IPS-18a (cell line): ENCODE measurements at regions not wholly inside any gene's neighbourhood (a gene's known extent, or its start where the extent isn't known, plus 50 kb on each side); places are given as distances from the start of the nearest gene placed in this dataset.

Experiments
- H3K27ac ChIP-seq: one replicate; pipeline ENCODE4 v1.5.1; 2013; ENCODE audit warnings: low read length
- H3K27me3 ChIP-seq: one replicate; pipeline ENCODE4 v1.6.1; 2013; ENCODE audit warnings: mild to moderate bottlenecking, low read length; ENCODE audit not compliant: control insufficient read depth, insufficient read depth
- H3K36me3 ChIP-seq: one replicate; pipeline ENCODE4 v1.6.1; 2013; ENCODE audit warnings: low read depth, low read length; ENCODE audit not compliant: control insufficient read depth
- H3K4me1 ChIP-seq: one replicate; pipeline ENCODE4 v1.6.1; 2013; ENCODE audit warnings: low read depth, low read length; ENCODE audit not compliant: control insufficient read depth
- H3K4me3 ChIP-seq: one replicate; pipeline ENCODE4 v1.5.1; 2013; ENCODE audit warnings: low read length
- H3K9ac ChIP-seq: one replicate; pipeline ENCODE4 v1.6.1; 2013; ENCODE audit warnings: mild to moderate bottlenecking, low read length, moderate library complexity
- H3K9me3 ChIP-seq: one replicate; pipeline ENCODE4 v1.6.1; 2013; ENCODE audit warnings: low read depth, low read length; ENCODE audit not compliant: control insufficient read depth

DNA sequence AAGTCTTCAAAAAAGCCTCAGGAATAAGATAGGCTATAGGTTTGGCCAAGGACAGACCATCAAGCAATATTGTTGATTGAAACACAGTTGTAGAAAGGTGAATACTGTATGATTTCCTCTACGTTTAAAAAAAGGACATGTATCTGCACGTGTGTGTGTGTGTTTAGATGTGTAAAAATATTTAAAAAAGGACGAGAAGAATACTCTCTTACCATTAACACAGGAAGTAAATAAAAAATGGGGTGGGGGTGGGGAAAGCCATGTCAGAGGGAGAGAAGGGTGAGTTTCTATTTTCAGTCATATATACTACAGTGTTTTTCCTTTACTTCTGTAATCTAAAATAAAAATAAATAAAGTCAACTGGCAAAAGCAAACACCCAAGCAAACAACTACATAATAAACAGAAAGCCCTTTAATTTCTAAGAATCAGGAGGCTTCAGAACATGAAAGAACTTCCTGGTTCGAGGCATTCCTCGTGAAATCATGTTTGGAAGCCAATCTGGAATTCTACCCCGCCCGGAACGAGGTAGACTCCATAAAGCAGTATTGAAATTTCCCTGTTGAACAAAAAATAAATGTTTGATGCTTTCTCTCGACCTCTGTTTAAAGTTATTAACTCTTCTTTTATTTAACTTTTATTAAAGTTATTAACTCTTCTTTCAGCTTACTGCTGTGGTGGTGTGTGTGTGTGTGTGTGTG, 158.1 kb upstream of the ZNF217 start:
- Histone ChIP-seq H3K4me1 (peaks cover 35% of the 10 kb centered on the region), H3K27ac (no peak overlapping the region), H3K9me3 (no peaks in the 10 kb centered on the region), H3K27me3 (no peaks in the 10 kb centered on the region), H3K9ac (no peak overlapping the region), H3K4me3 (no peak overlapping the region), H3K36me3 (no peaks in the 10 kb centered on the region)

DNA sequence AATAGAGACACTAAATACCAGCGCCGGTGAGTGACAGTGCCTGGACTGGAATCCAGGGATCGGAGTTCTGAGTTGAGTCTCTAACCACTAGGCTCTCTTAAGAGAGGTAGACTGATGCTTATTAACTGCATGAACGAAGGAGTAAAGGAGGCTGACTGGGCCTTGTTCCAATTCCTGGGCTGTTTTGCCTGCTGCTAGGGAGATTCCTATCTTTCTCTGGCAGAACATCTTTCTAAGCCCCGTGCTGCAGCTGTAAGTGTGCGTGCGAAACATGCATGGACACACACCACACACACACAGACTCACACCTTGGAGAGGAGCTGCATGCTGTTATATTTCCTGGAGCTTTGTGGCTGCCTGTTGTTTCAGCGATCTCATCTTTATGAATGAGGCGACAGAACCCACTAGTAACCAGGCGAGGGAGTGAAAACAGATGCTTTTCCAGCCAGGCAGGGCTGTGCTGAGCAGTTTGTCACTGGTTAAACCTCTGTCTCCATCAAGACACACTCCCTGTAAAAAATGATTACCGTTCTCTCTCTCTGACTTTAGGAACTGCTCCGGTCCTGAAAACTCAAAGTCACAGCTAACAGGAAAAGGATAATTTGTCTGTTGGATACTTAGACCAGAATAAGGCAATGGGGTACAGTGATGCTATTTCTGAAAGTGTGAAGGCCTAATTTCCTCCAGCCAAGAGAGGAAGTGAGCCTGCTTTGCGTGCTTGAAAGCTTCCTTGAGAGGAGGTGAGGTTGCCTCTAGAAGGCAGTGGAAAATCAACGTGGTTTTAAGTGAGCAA, 157.4 kb upstream of the ZNF217 start:
- no peaks in the 10 kb centered on the region for H3K36me3 ChIP-seq
- no peak overlapping the region for H3K4me3 ChIP-seq
- H3K9me3 ChIP-seq = no peaks in the 10 kb centered on the region
- H3K4me1 ChIP-seq = peaks cover 35% of the 10 kb centered on the region
- H3K9ac ChIP-seq = no peak overlapping the region
- H3K27me3 ChIP-seq = no peaks in the 10 kb centered on the region
- H3K27ac ChIP-seq = no peak overlapping the region

DNA sequence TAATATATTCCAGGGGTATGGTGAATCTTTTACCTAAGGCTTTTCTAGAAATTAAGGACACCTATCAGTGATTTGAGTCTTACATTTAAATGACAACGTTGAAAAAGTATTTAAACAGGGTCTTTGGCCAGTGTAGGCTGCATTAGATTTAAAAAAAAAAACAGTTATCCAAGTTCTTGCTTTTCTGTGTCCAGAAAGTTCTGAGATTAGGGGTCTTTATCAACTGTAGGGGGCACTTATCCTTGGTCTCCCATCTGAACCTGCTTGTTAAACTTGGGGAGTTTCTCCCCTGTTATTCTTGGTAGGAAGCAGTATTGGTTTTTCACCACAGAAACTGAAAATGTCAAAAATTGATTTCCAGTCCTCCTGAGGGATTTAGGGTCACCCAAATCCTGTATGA, 155.9 kb upstream of the ZNF217 start:
- H3K27ac ChIP-seq = no peak overlapping the region
- H3K9ac ChIP-seq = no peak overlapping the region
- no peak overlapping the region for H3K4me3 ChIP-seq
- no peaks in the 10 kb centered on the region for H3K36me3 ChIP-seq
- no peaks in the 10 kb centered on the region for H3K27me3 ChIP-seq
- peaks cover 35% of the 10 kb centered on the region for H3K4me1 ChIP-seq
- H3K9me3 ChIP-seq = no peaks in the 10 kb centered on the region

DNA sequence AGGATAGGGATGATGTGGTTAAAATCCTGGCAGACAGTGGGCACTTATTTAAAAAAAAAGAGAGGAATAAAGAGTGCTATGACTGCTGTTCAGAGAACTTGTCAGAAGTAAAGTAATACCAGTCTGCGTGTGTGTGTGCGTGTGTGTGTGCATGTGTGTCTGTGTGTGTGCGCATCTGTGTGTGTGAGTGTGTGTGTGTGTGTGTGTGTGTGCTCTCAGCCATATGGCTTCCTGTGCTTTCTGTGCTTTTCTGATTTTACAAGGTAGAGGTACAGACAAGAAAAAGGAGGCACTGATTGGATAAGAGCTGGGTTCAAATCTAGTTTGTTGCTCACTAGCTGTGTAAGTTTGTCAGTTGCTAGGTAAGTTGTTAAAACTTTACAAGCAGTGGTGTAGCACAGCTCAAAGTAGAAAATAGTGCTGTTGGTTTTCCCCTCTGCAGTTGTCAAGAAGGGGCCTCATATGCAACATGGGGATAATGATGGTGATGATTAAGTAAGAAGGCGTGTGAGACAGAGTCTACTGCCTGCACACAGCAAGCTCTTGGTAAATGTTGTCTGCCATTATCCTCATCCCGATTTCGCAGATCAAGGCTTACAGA, 155.3 kb upstream of the ZNF217 start:
- no peak overlapping the region for H3K27ac ChIP-seq
- no peak overlapping the region for H3K4me3 ChIP-seq
- no peaks in the 10 kb centered on the region for H3K9me3 ChIP-seq
- H3K4me1 ChIP-seq = peaks cover 29% of the 10 kb centered on the region
- H3K9ac ChIP-seq = no peak overlapping the region
- H3K36me3 ChIP-seq = no peaks in the 10 kb centered on the region
- H3K27me3 ChIP-seq = no peaks in the 10 kb centered on the region

DNA sequence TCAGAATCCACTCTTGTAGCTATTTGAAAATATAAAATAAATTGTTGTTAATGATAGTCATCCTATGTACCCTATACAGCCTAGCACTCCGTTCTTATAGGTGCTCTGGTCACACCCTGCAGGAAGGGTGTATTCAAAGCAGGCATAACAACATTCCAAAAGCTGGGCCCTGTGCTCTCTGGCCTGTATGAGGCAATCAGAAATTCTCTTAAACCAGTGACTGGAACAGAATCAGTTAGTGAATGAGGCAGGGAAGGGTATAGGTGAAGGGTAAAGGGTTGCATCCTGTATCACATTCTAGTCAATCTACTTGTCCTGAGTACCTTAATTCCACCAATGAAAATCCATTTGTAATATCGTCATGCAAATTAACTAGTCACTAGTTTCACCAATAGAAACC, 154.5 kb upstream of the ZNF217 start:
- Histone ChIP-seq H3K4me1 (peaks cover 22% of the 10 kb centered on the region), H3K4me3 (no peak overlapping the region)

DNA sequence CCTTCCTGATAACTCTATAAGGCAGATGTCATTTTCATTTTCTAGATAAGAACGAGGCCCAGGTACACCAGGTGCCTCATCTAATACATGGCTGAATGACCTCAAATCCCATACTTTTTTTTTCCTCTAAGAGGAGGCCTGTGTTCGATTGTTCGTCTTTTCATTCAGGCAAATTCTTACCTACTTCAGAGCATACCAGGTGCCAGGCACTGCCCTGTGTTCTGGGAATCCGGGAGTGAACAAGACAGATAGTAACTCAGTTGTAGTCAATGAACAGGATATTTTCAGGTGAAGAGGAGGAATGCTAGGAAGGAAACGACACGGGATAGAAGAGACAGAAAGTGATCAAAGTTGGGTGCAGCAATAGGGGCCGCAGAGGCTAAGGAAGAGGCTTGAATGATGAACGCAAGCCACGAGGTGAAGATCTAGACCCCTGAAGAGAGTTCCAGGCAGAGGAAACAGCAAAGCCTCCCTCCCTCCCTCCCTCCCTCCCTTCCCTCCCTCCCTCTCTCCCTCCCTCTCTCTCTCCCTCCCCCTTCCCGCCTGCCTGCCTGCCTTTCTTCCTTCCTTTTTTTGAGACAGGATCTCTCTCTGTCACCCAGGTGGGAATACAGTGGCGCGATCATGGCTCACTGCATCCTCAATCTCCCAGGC, 150.1 kb upstream of the ZNF217 start:
- no peak overlapping the region for H3K4me3 ChIP-seq
- no peak overlapping the region for H3K27ac ChIP-seq
- no peaks in the 10 kb centered on the region for H3K36me3 ChIP-seq
- no peaks in the 10 kb centered on the region for H3K9me3 ChIP-seq
- H3K4me1 ChIP-seq = peaks cover 30% of the 10 kb centered on the region
- H3K9ac ChIP-seq = no peak overlapping the region
- H3K27me3 ChIP-seq = no peaks in the 10 kb centered on the region

More for the DNA sequence above, 154.5 kb upstream of the ZNF217 start:
- Histone ChIP-seq H3K27ac (no peak overlapping the region), H3K36me3 (no peaks in the 10 kb centered on the region), H3K9me3 (no peaks in the 10 kb centered on the region), H3K9ac (no peak overlapping the region), H3K27me3 (no peaks in the 10 kb centered on the region)

DNA sequence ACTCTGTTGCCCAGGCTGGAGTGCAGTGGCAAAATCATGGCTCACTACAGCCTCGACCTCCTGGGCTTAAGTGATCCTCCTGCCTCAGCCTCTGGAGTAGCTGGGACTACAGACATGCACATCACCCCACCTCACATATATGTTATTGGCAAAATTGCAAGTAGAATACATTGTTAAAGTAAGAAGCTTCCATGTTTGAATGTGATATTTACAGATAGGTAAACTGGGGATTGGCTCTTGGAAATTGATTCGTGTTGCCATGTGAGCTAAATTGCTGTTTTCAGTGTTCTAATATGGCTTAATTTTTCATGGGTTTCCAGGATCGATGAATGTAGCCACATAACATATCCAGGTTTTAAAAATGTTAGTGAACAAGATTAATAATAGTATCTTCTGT, 149.0 kb upstream of the ZNF217 start:
- Histone ChIP-seq H3K9me3 (no peaks in the 10 kb centered on the region), H3K27me3 (no peaks in the 10 kb centered on the region), H3K4me1 (peaks cover 41% of the 10 kb centered on the region), H3K36me3 (no peaks in the 10 kb centered on the region), H3K27ac (no peak overlapping the region), H3K4me3 (no peak overlapping the region), H3K9ac (no peak overlapping the region)

DNA sequence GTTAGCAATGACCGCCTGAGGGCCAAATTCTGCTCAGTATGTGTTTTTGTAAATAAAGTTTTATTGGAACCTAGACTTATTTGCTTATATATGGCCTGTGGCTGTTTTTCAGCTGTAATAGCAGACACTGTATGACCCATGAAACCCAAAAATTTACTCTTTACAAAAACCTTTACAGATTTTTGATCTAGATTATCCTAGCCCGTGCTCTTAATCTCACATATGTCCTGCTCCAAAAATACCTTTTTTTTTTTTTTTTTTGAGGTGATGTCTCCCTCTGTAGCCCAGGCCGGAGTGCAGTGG, 148.0 kb upstream of the ZNF217 start:
- no peaks in the 10 kb centered on the region for H3K36me3 ChIP-seq
- H3K27me3 ChIP-seq = no peaks in the 10 kb centered on the region
- no peak overlapping the region for H3K27ac ChIP-seq
- H3K9ac ChIP-seq = no peak overlapping the region
- H3K4me1 ChIP-seq = peaks cover 51% of the 10 kb centered on the region
- H3K4me3 ChIP-seq = no peak overlapping the region
- H3K9me3 ChIP-seq = no peaks in the 10 kb centered on the region

DNA sequence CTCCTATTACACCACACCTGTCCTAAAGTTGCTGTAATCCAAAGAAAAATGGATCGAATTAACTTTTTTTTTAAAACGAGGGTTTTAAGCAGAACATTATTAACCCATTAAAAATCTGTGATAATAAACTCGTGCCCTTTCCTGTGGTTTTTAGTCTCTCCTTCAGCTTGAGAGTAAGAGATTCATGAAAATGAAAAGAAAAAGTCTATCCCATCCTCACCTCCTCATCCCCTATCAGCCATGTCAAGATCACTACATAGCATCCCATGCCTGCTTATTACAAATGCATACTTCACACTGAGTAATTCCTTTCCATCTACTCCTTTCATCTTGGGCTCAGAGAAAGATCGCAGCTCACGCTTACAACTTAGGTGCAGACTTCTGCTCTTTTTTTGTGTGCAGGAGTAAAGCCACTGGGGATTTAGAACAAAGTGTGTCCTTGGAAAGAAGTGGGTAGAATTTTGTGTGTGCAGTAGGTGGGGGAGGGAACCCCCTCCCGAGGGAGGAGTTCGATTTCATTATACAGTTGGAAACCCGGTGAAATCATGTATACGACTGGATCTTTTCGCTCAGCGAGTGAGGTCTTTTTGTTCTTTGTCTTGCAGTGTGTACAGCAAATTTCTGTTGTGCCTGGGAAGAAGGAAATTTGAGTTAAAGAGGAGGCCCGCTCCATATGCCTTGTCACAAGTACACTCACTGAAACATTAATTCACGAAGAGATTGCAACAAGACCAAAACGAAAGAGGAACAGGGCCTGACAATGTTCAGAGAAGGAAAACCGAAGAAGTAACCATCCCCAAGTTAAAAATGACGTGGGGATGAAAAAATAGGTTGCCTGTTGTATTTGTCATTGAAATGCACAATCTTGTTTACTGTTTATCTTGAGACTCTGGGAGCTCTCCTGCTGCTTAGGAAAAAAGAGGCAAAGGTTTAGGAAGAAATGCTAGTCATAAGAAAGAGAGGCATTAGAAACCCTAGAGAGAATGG, 146.5 kb upstream of the ZNF217 start:
- H3K27ac ChIP-seq = peak overlapping the region; percentile 12
- no peaks in the 10 kb centered on the region for H3K9me3 ChIP-seq
- H3K4me3 ChIP-seq = peak overlapping the region; percentile 19
- H3K36me3 ChIP-seq = no peaks in the 10 kb centered on the region
- H3K27me3 ChIP-seq = no peaks in the 10 kb centered on the region
- H3K4me1 ChIP-seq = peaks cover 65% of the 10 kb centered on the region
- peak overlapping the region; percentile 17 for H3K9ac ChIP-seq

DNA sequence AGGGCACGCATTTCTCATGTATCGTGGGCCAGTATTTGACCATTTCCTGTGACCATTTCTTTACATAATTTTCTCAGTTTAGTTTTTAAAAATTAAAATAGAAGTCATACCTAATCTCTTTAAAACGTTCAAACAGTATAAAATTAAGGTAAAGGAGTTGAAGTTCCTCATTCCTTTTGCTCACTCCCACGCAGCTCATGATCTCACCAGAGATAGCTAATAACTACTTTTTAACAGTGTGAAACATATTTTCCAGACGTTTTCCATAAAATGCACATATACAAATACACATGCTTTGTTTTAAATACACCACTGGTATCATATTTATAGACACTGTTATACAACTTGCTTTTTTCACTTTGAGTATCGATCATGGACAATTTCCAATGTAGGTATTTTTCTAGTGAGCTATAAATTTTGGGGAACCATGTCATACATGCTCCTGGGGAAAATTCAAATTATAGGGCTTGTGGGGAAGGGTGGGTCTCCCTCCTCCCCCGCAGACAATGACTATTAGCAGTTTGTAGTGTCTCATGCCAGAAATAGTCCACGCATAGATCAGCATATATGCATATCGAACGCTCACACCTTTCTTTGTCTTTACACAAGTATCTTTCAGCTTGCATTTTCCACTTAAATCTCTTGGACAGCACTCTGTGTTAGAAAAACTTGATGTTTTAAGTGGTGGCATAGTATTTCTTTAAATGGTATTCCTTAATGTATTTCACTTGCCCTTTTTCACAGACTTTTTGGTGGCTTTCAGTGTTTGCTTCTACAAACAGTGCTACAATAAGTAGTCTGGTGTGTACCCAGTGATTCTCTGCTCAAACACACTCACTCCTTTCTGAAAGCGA, 145.5 kb upstream of the ZNF217 start:
- Histone ChIP-seq H3K4me3 (no peak overlapping the region), H3K27me3 (no peaks in the 10 kb centered on the region), H3K9me3 (no peaks in the 10 kb centered on the region), H3K9ac (peak overlapping the region; percentile 38), H3K36me3 (no peaks in the 10 kb centered on the region), H3K4me1 (peaks cover 69% of the 10 kb centered on the region), H3K27ac (no peak overlapping the region)
